MCF 10A (cell line): ENCODE measurements at regions not wholly inside any gene's neighbourhood (a gene's known extent, or its start where the extent isn't known, plus 50 kb on each side); places are given as distances from the start of the nearest gene placed in this dataset.

ENCODE experiments used
- BruUV-seq: library from RNA; stranded (reverse); fragments of 400-500 nt; replicated peaks from 2 replicates; lab custom pipeline; 2021; lab: Mats Ljungman, UMichigan
- CTCF ChIA-PET: fragments of 300-600 bp; sonication (Branson Sonifier 250); formaldehyde crosslinking; extraction: SDS; loops from one replicate; lab custom pipeline; 2021; ENCODE audit warnings: antibody characterized with exemption, inconsistent platforms; lab: Yijun Ruan, JAX
- POLR2A ChIA-PET: fragments of 300-600, 350-650 bp; sonication (Branson Sonifier 250); formaldehyde crosslinking; extraction: SDS; loops from one replicate; lab custom pipeline; 2020; ENCODE audit warnings: antibody characterized with exemption, inconsistent platforms; lab: Yijun Ruan, JAX
- DNase-seq: peaks from one replicate; pipeline ENCODE4 v3.0.0-alpha.2; 2018; ENCODE audit not compliant: unreplicated experiment
- H3K27ac Mint-ChIP-seq: one replicate; pipeline ENCODE4 v1.8.0; 2022; ENCODE audit warnings: mild to moderate bottlenecking, low read depth, mixed read lengths; ENCODE audit not compliant: unreplicated experiment
- H3K27me3 Mint-ChIP-seq: one replicate; pipeline ENCODE4 v1.8.0; 2022; ENCODE audit warnings: mixed read lengths; ENCODE audit not compliant: insufficient read depth, unreplicated experiment
- H3K36me3 Mint-ChIP-seq: one replicate; pipeline ENCODE4 v1.8.0; 2022; ENCODE audit warnings: mild to moderate bottlenecking, moderate library complexity, mixed read lengths; ENCODE audit not compliant: insufficient read depth, unreplicated experiment
- H3K4me1 Mint-ChIP-seq: one replicate; pipeline ENCODE4 v1.8.0; 2022; ENCODE audit warnings: mixed read lengths; ENCODE audit not compliant: insufficient read depth, unreplicated experiment
- H3K4me3 Mint-ChIP-seq: one replicate; pipeline ENCODE4 v1.8.0; 2022; ENCODE audit warnings: mild to moderate bottlenecking, moderate library complexity, mixed read lengths; ENCODE audit not compliant: unreplicated experiment
- H3K9me3 Mint-ChIP-seq: one replicate; pipeline ENCODE4 v1.8.0; 2022; ENCODE audit warnings: mixed read lengths; ENCODE audit not compliant: unreplicated experiment
- CTCF ChIP-seq: fragments of 200-600 bp; IDR thresholded peaks from one replicate; pipeline ENCODE4 v1.8.0; 2022; ENCODE audit warnings: antibody characterized with exemption, mild to moderate bottlenecking; ENCODE audit not compliant: unreplicated experiment
- intact Hi-C: fragments of 100-400 bp; cut with micrococcal nuclease; formaldehyde crosslinking; loops from 2 replicates; pipeline ENCODE4 v1.14.1; 2022

DNA sequence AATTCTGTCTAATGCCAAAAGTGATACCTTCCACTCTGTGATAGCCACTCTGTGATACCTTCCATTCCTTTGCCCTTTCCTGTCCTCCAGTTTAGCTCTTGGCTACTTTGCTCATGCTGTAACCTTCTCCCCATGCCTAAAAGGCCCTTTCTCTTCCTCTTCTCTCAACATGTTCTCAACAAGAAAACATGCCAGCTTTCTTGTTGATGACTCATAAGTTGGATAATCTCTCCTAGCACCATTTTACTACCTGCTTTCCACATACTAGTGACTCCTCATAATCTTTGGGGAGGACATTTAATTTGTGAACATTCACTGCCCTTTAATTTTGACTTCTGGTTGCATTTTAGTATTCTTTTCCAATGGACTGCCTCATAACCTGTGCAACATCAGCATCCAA lies 55.9 kb upstream of the NT5C1B start:
- intact Hi-C loops = no loop called here
- Mint-ChIP-seq H3K27me3 (no peaks in the 10 kb centered on the region), H3K9me3 (peaks cover 8% of the 10 kb centered on the region), H3K4me1 (peaks cover 7% of the 10 kb centered on the region), H3K36me3 (no peaks in the 10 kb centered on the region), H3K4me3 (no peak overlapping the region), H3K27ac (no peak overlapping the region)
- DNase-seq = peak; percentile 29
- POLR2A ChIA-PET = interaction anchor here (0.6 kb wide), 1 partner anchor 322 kb away, joined by 3 read pairs; no protein-coding TSS in a partner anchor
- no peak for TF ChIP-seq CTCF
- no TSS peak for BruUV-seq
- CTCF ChIA-PET = interaction anchor here (0.5 kb wide), 1 partner anchor 124 kb away, joined by 3 read pairs; no protein-coding TSS in a partner anchor

DNA sequence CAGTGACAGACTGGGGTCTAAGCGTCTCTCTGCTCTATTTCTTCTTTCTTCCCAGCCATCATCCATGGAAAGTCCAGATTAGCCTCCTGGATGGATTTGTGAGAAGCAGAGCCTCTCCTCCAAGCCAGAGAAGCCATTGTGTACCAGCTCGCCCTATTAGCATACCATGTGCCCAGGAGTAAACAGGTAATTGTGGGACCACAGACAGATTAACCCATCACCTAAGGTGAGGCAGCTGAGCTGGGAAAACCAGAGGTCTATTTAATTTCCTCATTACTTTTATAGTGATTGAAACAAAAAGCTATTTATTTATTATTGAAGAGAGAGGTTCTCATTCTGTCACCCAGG lies 54.7 kb upstream of the NT5C1B start:
- no peaks in the 10 kb centered on the region for H3K36me3 Mint-ChIP-seq
- no peak overlapping the region for H3K4me3 Mint-ChIP-seq
- peaks cover 8% of the 10 kb centered on the region for H3K9me3 Mint-ChIP-seq
- no TSS peak for BruUV-seq
- POLR2A ChIA-PET = no interaction called here
- no peak for TF ChIP-seq CTCF
- DNase-seq = no peak
- peaks cover 7% of the 10 kb centered on the region for H3K4me1 Mint-ChIP-seq
- intact Hi-C loops = no loop called here
- no peak overlapping the region for H3K27ac Mint-ChIP-seq
- no peaks in the 10 kb centered on the region for H3K27me3 Mint-ChIP-seq
- CTCF ChIA-PET = interaction anchor here (0.6 kb wide), 2 partner anchors 102 to 123 kb away, joined by 3 read pairs; no protein-coding TSS in a partner anchor

GRCh38 chr2:18643326-18644114 lies 54.2 kb upstream of the NT5C1B start:
- no peak for DNase-seq
- TF ChIP-seq CTCF = no peak
- ChIA-PET CTCF (interaction anchor here (0.6 kb wide), 1 partner anchor 122 kb away, joined by 3 read pairs; no protein-coding TSS in a partner anchor), POLR2A (no interaction called here)
- Mint-ChIP-seq H3K9me3 (peaks cover 8% of the 10 kb centered on the region), H3K27me3 (no peaks in the 10 kb centered on the region), H3K27ac (no peak overlapping the region), H3K36me3 (no peaks in the 10 kb centered on the region), H3K4me1 (peaks cover 7% of the 10 kb centered on the region), H3K4me3 (no peak overlapping the region)
- BruUV-seq = no TSS peak
- intact Hi-C loops = no loop called here

- POLR2A ChIA-PET = no interaction called here
- intact Hi-C loops = no loop called here
These were observed 52.5 kb upstream of the NT5C1B start for GRCh38 chr2:18641823-18642222.

More at GRCh38 chr2:18641823-18642222, 52.5 kb upstream of the NT5C1B start:
- H3K4me1 Mint-ChIP-seq = peaks cover 7% of the 10 kb centered on the region
- H3K27ac Mint-ChIP-seq = no peak overlapping the region
- H3K36me3 Mint-ChIP-seq = no peaks in the 10 kb centered on the region
- no peaks in the 10 kb centered on the region for H3K27me3 Mint-ChIP-seq
- no peak for TF ChIP-seq CTCF
- no TSS peak for BruUV-seq
- CTCF ChIA-PET = interaction anchor here (0.6 kb wide), 1 partner anchor 1077 kb away, joined by 4 read pairs; no protein-coding TSS in a partner anchor
- H3K4me3 Mint-ChIP-seq = no peak overlapping the region
- DNase-seq = no peak
- H3K9me3 Mint-ChIP-seq = peaks cover 23% of the 10 kb centered on the region
